Caco-2 (cell line): ENCODE measurements at regions not wholly inside any gene's neighbourhood (a gene's known extent, or its start where the extent isn't known, plus 50 kb on each side); places are given as distances from the start of the nearest gene placed in this dataset.

Experiments used
- BruUV-seq: library from RNA; stranded (reverse); fragments of 400-500 nt; replicated peaks from 2 replicates; lab custom pipeline; 2021; lab: Mats Ljungman, UMichigan
- CTCF ChIA-PET: fragments of 300-600 bp; sonication (Branson Sonifier 250); formaldehyde crosslinking; loops from one replicate; lab custom pipeline; 2022; ENCODE audit warnings: antibody characterized with exemption; lab: Charles Lee
- POLR2A ChIA-PET: fragments of 300-600 bp; sonication (Branson Sonifier 250); formaldehyde crosslinking; loops from one replicate; lab custom pipeline; 2022; ENCODE audit warnings: antibody characterized with exemption; lab: Charles Lee
- DNase-seq, 2 experiments: peaks; one replicate each; pipeline versions ENCODE4 v3.0.0 to v3.0.0-alpha.2; 2020 to 2022
- H3K27me3 ChIP-seq: replicated peaks from 2 replicates; pipeline ENCODE4 v1.6.0; 2011; ENCODE audit warnings: low read length; ENCODE audit not compliant: control insufficient read depth, insufficient read depth
- H3K36me3 ChIP-seq: 2 replicates; pipeline ENCODE4 v1.5.1; 2011; ENCODE audit warnings: low read length; ENCODE audit not compliant: control insufficient read depth, insufficient read depth
- H3K4me1 ChIP-seq: fragments of 250-450 bp; sonication (Bioruptor Pico); 2 replicates; pipeline ENCODE4 v1.5.1; 2020; ENCODE audit warnings: mild to moderate bottlenecking
- H3K4me3 ChIP-seq: 2 replicates; pipeline ENCODE4 v1.5.1; 2011; ENCODE audit warnings: low read depth, mild to moderate bottlenecking, control low read depth, low read length
- H3K9me3 ChIP-seq: fragments of 250-450 bp; sonication (Bioruptor Pico); 2 replicates; pipeline ENCODE4 v1.5.1; 2020; ENCODE audit warnings: mild to moderate bottlenecking, moderate library complexity
- H3K27ac Mint-ChIP-seq: one replicate; pipeline ENCODE4 v1.8.0; 2022; ENCODE audit warnings: mixed read lengths; ENCODE audit not compliant: unreplicated experiment
- H3K27me3 Mint-ChIP-seq: one replicate; pipeline ENCODE4 v1.8.0; 2022; ENCODE audit warnings: mixed read lengths; ENCODE audit not compliant: insufficient read depth, unreplicated experiment
- H3K36me3 Mint-ChIP-seq: one replicate; pipeline ENCODE4 v1.8.0; 2022; ENCODE audit warnings: mild to moderate bottlenecking, mixed read lengths; ENCODE audit not compliant: insufficient read depth, unreplicated experiment
- H3K4me1 Mint-ChIP-seq: one replicate; pipeline ENCODE4 v1.8.0; 2022; ENCODE audit warnings: low read depth, mixed read lengths; ENCODE audit not compliant: unreplicated experiment
- H3K4me3 Mint-ChIP-seq: one replicate; pipeline ENCODE4 v1.8.0; 2022; ENCODE audit warnings: mild to moderate bottlenecking, moderate library complexity, mixed read lengths; ENCODE audit not compliant: unreplicated experiment
- H3K9me3 Mint-ChIP-seq: one replicate; pipeline ENCODE4 v1.8.0; 2022; ENCODE audit warnings: mixed read lengths; ENCODE audit not compliant: unreplicated experiment
- CTCF ChIP-seq, 2 experiments: fragments of 200-600 bp in 1 of 2; IDR thresholded peaks; 1 replicate in 1 of 2; 2 replicates in 1 of 2; pipeline versions ENCODE4 v1.5.1 to v1.8.0; 2011 to 2022; ENCODE audit warnings: antibody characterized with exemption in 1 of 2, control low read depth in 1 of 2, inconsistent platforms in 1 of 2, low read depth in 1 of 2, low read length in 1 of 2, mild to moderate bottlenecking in 1 of 2, moderate library complexity in 1 of 2; ENCODE audit not compliant: insufficient read depth in 1 of 2, severe bottlenecking in 1 of 2, unreplicated experiment in 1 of 2
- intact Hi-C: fragments of 100-400 bp; cut with micrococcal nuclease; formaldehyde crosslinking; loops from one replicate; pipeline ENCODE4 v1.10.0; 2022; ENCODE audit not compliant: unreplicated experiment

- Histone ChIP-seq H3K4me1 (no peaks in the 10 kb centered on the region), H3K27me3 (no peaks in the 10 kb centered on the region), H3K9me3 (no peaks in the 10 kb centered on the region), H3K36me3 (no peaks in the 10 kb centered on the region), H3K4me3 (no peak overlapping the region)
- BruUV-seq: no TSS peak
- DNase-seq: no peak
- ChIA-PET CTCF (no interaction called here), POLR2A (no interaction called here)
- TF ChIP-seq CTCF (IDR thresholded peaks at IDR 0.05; ENCODE audit: insufficient read depth in 1 of 2, low read depth in 1 of 2, low read length in 1 of 2, severe bottlenecking in 1 of 2, unreplicated experiment in 1 of 2): no peak
- no peaks in the 10 kb centered on the region for H3K9me3 Mint-ChIP-seq
- H3K27me3 Mint-ChIP-seq: no peaks in the 10 kb centered on the region
- intact Hi-C loops: no loop called here
- no peaks in the 10 kb centered on the region for H3K36me3 Mint-ChIP-seq
- no peaks in the 10 kb centered on the region for H3K4me1 Mint-ChIP-seq
- no peak overlapping the region for H3K27ac Mint-ChIP-seq
- no peak overlapping the region for H3K4me3 Mint-ChIP-seq
These were observed 251.3 kb upstream of the VWC2 start for GRCh38 chr7:49522111-49522510.

GRCh38 chr7:49523870-49524269 is 249.6 kb upstream of the VWC2 start:
- Mint-ChIP-seq H3K4me3 (no peak overlapping the region), H3K27me3 (no peaks in the 10 kb centered on the region), H3K9me3 (no peaks in the 10 kb centered on the region), H3K4me1 (no peaks in the 10 kb centered on the region), H3K27ac (no peak overlapping the region), H3K36me3 (no peaks in the 10 kb centered on the region)
- BruUV-seq: no TSS peak
- no peak for DNase-seq
- H3K36me3 ChIP-seq: no peaks in the 10 kb centered on the region
- CTCF ChIA-PET: no interaction called here
- no peaks in the 10 kb centered on the region for H3K9me3 ChIP-seq
- no peaks in the 10 kb centered on the region for H3K27me3 ChIP-seq
- POLR2A ChIA-PET: no interaction called here
- no peak overlapping the region for H3K4me3 ChIP-seq
- no peaks in the 10 kb centered on the region for H3K4me1 ChIP-seq
- intact Hi-C loops: no loop called here
- TF ChIP-seq CTCF (IDR thresholded peaks at IDR 0.05; ENCODE audit: insufficient read depth in 1 of 2, low read depth in 1 of 2, low read length in 1 of 2, severe bottlenecking in 1 of 2, unreplicated experiment in 1 of 2): no peak

GRCh38 chr7:49527182-49527581 is 246.3 kb upstream of the VWC2 start:
- H3K36me3 Mint-ChIP-seq: no peaks in the 10 kb centered on the region
- Histone ChIP-seq H3K4me3 (no peak overlapping the region), H3K9me3 (no peaks in the 10 kb centered on the region), H3K27me3 (no peaks in the 10 kb centered on the region), H3K4me1 (no peaks in the 10 kb centered on the region), H3K36me3 (no peaks in the 10 kb centered on the region)
- no peaks in the 10 kb centered on the region for H3K9me3 Mint-ChIP-seq
- DNase-seq: no peak
- CTCF ChIA-PET: no interaction called here
- no peak for TF ChIP-seq CTCF (IDR thresholded peaks at IDR 0.05; ENCODE audit: insufficient read depth in 1 of 2, low read depth in 1 of 2, low read length in 1 of 2, severe bottlenecking in 1 of 2, unreplicated experiment in 1 of 2)
- intact Hi-C loops: no loop called here
- H3K27me3 Mint-ChIP-seq: no peaks in the 10 kb centered on the region
- POLR2A ChIA-PET: no interaction called here
- no peak overlapping the region for H3K4me3 Mint-ChIP-seq
- BruUV-seq: no TSS peak
- no peak overlapping the region for H3K27ac Mint-ChIP-seq
- H3K4me1 Mint-ChIP-seq: no peaks in the 10 kb centered on the region
